HEK293 (cell line): ENCODE measurements at regions not wholly inside any gene's neighbourhood (a gene's known extent, or its start where the extent isn't known, plus 50 kb on each side); places are given as distances from the start of the nearest gene placed in this dataset.

Experiments used
- CTCF ChIA-PET: fragments of 350-600 bp; formaldehyde crosslinking; extraction: SDS; loops from one replicate; lab custom pipeline; 2021; ENCODE audit warnings: antibody characterized with exemption; lab: Yijun Ruan, JAX
- POLR2A ChIA-PET: fragments of 300-600 bp; formaldehyde crosslinking; extraction: SDS; loops from one replicate; lab custom pipeline; 2020; ENCODE audit warnings: antibody characterized with exemption, inconsistent platforms; lab: Yijun Ruan, JAX
- H3K27ac ChIP-seq: fragments of 200-500 bp; sonication (Bioruptor generic); 2 replicates; pipeline ENCODE4 v1.5.1; 2014; ENCODE audit warnings: low read depth, low read length, control low read depth, inconsistent platforms; ENCODE audit errors: extremely low read depth
- H3K36me3 ChIP-seq, 2 experiments: fragments of 200-500 bp in 1 of 2; sonication (Bioruptor generic) in 1 of 2; 1 replicate in 1 of 2; 2 replicates in 1 of 2; pipeline ENCODE4 v1.5.1; 2014 to 2017; ENCODE audit warnings: inconsistent platforms in 2 of 2, low read length in 2 of 2; ENCODE audit not compliant: control insufficient read depth in 2 of 2, insufficient read depth in 1 of 2
- H3K4me1 ChIP-seq: fragments of 200-500 bp; sonication (Bioruptor generic); 2 replicates; pipeline ENCODE4 v1.5.1; 2014; ENCODE audit warnings: mild to moderate bottlenecking, low read length, inconsistent platforms; ENCODE audit not compliant: control insufficient read depth, insufficient read depth
- H3K4me3 ChIP-seq: 2 replicates; pipeline ENCODE4 v1.5.1; 2011; ENCODE audit warnings: low read depth, mild to moderate bottlenecking, control low read depth, low read length, moderate library complexity
- H3K9me3 ChIP-seq: fragments of 200-500 bp; sonication (Bioruptor generic); 2 replicates; pipeline ENCODE4 v1.5.1; 2014; ENCODE audit warnings: low read depth, low read length, inconsistent platforms; ENCODE audit not compliant: control insufficient read depth, insufficient read depth
- BCL11A ChIP-seq: fragments of 450-650 bp; formaldehyde crosslinking; IDR thresholded peaks from 2 replicates; pipeline ENCODE4 v1.5.1; 2016; ENCODE audit warnings: low read depth, missing biosample characterization, missing genetic modification characterization
- MEIS1 ChIP-seq: sonication (generic); formaldehyde crosslinking; IDR thresholded peaks from 2 replicates; pipeline ENCODE4 v1.8.1; 2022; ENCODE audit warnings: missing genetic modification reagents, mild to moderate bottlenecking, borderline replicate concordance
- ZBTB8A ChIP-seq: fragments of 450-650 bp; formaldehyde crosslinking; IDR thresholded peaks from 2 replicates; pipeline ENCODE4 v1.5.1; 2016; ENCODE audit warnings: missing biosample characterization, missing genetic modification characterization
- ZFP37 ChIP-seq: fragments of 450-650 bp; formaldehyde crosslinking; IDR thresholded peaks from 2 replicates; pipeline ENCODE4 v1.5.1; 2016; ENCODE audit warnings: missing biosample characterization, missing genetic modification characterization
- ZNF157 ChIP-seq: fragments of 450-650 bp; formaldehyde crosslinking; IDR thresholded peaks from 2 replicates; pipeline ENCODE4 v1.5.1; 2016; ENCODE audit warnings: missing biosample characterization, missing genetic modification characterization
- ZNF2 ChIP-seq: fragments of 450-650 bp; formaldehyde crosslinking; IDR thresholded peaks from 2 replicates; pipeline ENCODE4 v1.5.1; 2016; ENCODE audit warnings: missing biosample characterization, missing genetic modification characterization
- ZNF221 ChIP-seq: fragments of 450-650 bp; formaldehyde crosslinking; IDR thresholded peaks from 2 replicates; pipeline ENCODE4 v1.5.1; 2017; ENCODE audit warnings: missing biosample characterization, missing genetic modification characterization, borderline replicate concordance
- ZNF311 ChIP-seq: fragments of 450-650 bp; formaldehyde crosslinking; IDR thresholded peaks from 2 replicates; pipeline ENCODE4 v1.5.1; 2017; ENCODE audit warnings: missing biosample characterization, missing genetic modification characterization, borderline replicate concordance
- ZNF426 ChIP-seq: fragments of 450-650 bp; formaldehyde crosslinking; IDR thresholded peaks from 2 replicates; pipeline ENCODE4 v1.5.1; 2017; ENCODE audit warnings: missing biosample characterization, missing genetic modification characterization, mild to moderate bottlenecking, inconsistent platforms, moderate library complexity
- ZNF530 ChIP-seq: fragments of 450-650 bp; formaldehyde crosslinking; IDR thresholded peaks from 2 replicates; pipeline ENCODE4 v1.5.1; 2016; ENCODE audit warnings: low read depth, missing biosample characterization, missing genetic modification characterization
- ZNF561 ChIP-seq: fragments of 450-650 bp; IDR thresholded peaks from 2 replicates; pipeline ENCODE4 v1.5.1; 2018; ENCODE audit warnings: missing biosample characterization, missing genetic modification characterization, borderline replicate concordance
- ZNF660 ChIP-seq: fragments of 450-650 bp; IDR thresholded peaks from 2 replicates; pipeline ENCODE4 v1.5.1; 2018; ENCODE audit warnings: missing biosample characterization, mild to moderate bottlenecking, missing genetic modification characterization
- ZNF776 ChIP-seq: fragments of 450-650 bp; formaldehyde crosslinking; IDR thresholded peaks from 2 replicates; pipeline ENCODE4 v1.5.0; 2017; ENCODE audit warnings: missing biosample characterization, missing genetic modification characterization, borderline replicate concordance
- TF ChIP-seq, protein P1 (sequence below): fragments of 450-650 bp; formaldehyde crosslinking; IDR thresholded peaks from 2 replicates; pipeline ENCODE4 v1.5.1; 2016; ENCODE audit warnings: missing biosample characterization, missing genetic modification characterization, borderline replicate concordance
- TF ChIP-seq, protein P2 (sequence below): fragments of 450-650 bp; formaldehyde crosslinking; IDR thresholded peaks from 2 replicates; pipeline ENCODE4 v1.5.1; 2016; ENCODE audit warnings: missing biosample characterization, missing genetic modification characterization
- TF ChIP-seq, protein P3 (sequence below): fragments of 450-650 bp; formaldehyde crosslinking; IDR thresholded peaks from 2 replicates; pipeline ENCODE4 v1.5.1; 2016; ENCODE audit warnings: missing biosample characterization, missing genetic modification characterization
- TF ChIP-seq, protein P4 (sequence below): fragments of 450-650 bp; formaldehyde crosslinking; IDR thresholded peaks from 2 replicates; pipeline ENCODE4 v1.5.1; 2016; ENCODE audit warnings: missing biosample characterization, missing genetic modification characterization
- TF ChIP-seq, protein P5 (sequence below): fragments of 450-650 bp; formaldehyde crosslinking; IDR thresholded peaks from 2 replicates; pipeline ENCODE4 v1.5.1; 2016; ENCODE audit warnings: missing biosample characterization, missing genetic modification characterization

DNA sequence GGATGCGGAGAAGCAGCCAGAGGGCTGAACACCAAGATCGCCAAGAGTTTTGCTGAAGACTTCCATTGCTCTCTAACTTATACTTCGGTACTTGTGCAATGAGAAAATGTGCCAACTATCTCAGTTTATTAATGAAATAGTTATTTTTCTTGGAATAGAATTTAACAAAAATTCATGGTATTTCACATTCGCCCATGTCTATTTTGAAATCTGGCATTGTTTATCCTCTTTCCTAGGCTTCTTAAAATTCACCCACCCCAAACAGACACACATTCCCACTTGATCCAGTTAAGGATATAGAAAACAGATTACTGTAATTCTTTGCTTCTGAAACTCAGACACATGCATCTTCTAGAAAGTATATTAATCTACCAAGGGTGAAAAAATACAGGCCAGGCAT lies 56.3 kb upstream of the ADAMTS5 start (continued):
- TF ChIP-seq, protein P1, sequence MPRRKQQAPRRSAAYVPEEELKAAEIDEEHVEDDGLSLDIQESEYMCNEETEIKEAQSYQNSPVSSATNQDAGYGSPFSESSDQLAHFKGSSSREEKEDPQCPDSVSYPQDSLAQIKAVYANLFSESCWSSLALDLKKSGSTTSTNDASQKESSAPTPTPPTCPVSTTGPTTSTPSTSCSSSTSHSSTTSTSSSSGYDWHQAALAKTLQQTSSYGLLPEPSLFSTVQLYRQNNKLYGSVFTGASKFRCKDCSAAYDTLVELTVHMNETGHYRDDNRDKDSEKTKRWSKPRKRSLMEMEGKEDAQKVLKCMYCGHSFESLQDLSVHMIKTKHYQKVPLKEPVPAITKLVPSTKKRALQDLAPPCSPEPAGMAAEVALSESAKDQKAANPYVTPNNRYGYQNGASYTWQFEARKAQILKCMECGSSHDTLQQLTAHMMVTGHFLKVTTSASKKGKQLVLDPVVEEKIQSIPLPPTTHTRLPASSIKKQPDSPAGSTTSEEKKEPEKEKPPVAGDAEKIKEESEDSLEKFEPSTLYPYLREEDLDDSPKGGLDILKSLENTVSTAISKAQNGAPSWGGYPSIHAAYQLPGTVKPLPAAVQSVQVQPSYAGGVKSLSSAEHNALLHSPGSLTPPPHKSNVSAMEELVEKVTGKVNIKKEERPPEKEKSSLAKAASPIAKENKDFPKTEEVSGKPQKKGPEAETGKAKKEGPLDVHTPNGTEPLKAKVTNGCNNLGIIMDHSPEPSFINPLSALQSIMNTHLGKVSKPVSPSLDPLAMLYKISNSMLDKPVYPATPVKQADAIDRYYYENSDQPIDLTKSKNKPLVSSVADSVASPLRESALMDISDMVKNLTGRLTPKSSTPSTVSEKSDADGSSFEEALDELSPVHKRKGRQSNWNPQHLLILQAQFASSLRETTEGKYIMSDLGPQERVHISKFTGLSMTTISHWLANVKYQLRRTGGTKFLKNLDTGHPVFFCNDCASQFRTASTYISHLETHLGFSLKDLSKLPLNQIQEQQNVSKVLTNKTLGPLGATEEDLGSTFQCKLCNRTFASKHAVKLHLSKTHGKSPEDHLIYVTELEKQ (tag by site-specific recombination), result no peak

DNA sequence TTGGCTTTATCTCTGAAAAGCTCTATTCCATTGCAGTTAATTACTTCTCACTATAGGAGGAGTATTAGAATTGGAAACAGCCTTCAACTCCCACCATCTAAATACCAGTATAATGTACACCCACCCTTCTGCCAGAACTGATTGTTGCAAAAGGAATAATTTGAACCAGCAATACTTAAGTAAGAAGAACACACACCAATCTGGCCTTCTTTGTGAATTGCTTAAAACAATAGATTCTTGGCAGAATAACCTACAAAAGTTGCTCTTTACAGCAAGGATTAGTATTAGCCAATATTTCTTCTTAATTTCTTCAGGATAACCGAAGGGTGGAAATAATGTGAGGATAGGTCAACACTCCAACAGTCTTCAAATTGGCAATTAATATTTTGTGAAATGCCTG lies 54.9 kb upstream of the ADAMTS5 start:
- Histone ChIP-seq H3K4me3 (no peak overlapping the region), H3K4me1 (no peaks in the 10 kb centered on the region), H3K9me3 (no peaks in the 10 kb centered on the region), H3K27ac (no peak overlapping the region), H3K36me3 (no peaks in the 10 kb centered on the region)
- ChIA-PET POLR2A (no interaction called here), CTCF (no interaction called here)
- no peak for TF ChIP-seq MEIS1 (CRISPR knock-in tag)
- no peak for TF ChIP-seq ZNF561 (tag by site-specific recombination)
- TF ChIP-seq ZNF776, result no peak
- no peak for TF ChIP-seq ZNF426 (tag by site-specific recombination)
- no peak for TF ChIP-seq ZBTB8A (tag by site-specific recombination)
- TF ChIP-seq, protein P2, sequence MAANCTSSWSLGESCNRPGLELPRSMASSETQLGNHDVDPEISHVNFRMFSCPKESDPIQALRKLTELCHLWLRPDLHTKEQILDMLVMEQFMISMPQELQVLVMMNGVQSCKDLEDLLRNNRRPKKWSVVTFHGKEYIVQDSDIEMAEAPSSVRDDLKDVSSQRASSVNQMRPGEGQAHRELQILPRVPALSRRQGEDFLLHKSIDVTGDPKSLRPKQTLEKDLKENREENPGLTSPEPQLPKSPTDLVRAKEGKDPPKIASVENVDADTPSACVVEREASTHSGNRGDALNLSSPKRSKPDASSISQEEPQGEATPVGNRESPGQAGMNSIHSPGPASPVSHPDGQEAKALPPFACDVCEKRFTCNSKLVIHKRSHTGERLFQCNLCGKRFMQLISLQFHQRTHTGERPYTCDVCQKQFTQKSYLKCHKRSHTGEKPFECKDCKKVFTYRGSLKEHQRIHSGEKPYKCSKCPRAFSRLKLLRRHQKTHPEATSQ (tag by site-specific recombination), result no peak
- TF ChIP-seq, protein P3, sequence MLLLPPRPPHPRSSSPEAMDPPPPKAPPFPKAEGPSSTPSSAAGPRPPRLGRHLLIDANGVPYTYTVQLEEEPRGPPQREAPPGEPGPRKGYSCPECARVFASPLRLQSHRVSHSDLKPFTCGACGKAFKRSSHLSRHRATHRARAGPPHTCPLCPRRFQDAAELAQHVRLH (tag by site-specific recombination), result no peak
- TF ChIP-seq ZNF660 (tag by site-specific recombination), result no peak

DNA sequence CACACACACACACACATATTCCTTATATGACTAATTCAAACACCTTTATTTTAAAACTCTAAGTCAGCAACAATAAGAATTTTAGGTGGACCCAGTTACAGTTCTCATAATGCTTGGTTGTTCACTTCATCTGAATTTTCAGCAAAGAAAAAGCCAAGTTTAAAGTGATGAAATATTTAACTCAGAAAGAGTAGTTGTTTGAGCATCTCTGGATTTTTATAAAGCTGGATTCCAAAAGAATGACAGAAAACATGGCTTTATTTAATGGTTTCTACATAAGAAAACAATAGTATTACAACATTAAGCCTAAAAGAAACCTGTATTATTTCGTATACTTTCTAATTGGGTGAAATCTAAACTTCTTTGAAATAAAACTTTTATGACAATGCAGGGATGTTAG lies 54.2 kb upstream of the ADAMTS5 start:
- Histone ChIP-seq H3K4me1 (no peaks in the 10 kb centered on the region), H3K27ac (no peak overlapping the region), H3K9me3 (no peaks in the 10 kb centered on the region), H3K4me3 (no peak overlapping the region), H3K36me3 (no peaks in the 10 kb centered on the region)
- TF ChIP-seq ZNF157 (tag by site-specific recombination) (no peak), ZNF2 (tag by site-specific recombination) (no peak), ZNF311 (no peak), ZNF530 (no peak), ZFP37 (tag by site-specific recombination) (no peak), BCL11A (tag by site-specific recombination) (no peak), ZNF221 (no peak), MEIS1 (CRISPR knock-in tag) (no peak)
- TF ChIP-seq, protein P4, sequence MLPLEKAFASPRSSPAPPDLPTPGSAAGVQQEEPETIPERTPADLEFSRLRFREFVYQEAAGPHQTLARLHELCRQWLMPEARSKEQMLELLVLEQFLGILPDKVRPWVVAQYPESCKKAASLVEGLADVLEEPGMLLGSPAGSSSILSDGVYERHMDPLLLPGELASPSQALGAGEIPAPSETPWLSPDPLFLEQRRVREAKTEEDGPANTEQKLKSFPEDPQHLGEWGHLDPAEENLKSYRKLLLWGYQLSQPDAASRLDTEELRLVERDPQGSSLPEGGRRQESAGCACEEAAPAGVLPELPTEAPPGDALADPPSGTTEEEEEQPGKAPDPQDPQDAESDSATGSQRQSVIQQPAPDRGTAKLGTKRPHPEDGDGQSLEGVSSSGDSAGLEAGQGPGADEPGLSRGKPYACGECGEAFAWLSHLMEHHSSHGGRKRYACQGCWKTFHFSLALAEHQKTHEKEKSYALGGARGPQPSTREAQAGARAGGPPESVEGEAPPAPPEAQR, result no peak
- TF ChIP-seq, protein P5, sequence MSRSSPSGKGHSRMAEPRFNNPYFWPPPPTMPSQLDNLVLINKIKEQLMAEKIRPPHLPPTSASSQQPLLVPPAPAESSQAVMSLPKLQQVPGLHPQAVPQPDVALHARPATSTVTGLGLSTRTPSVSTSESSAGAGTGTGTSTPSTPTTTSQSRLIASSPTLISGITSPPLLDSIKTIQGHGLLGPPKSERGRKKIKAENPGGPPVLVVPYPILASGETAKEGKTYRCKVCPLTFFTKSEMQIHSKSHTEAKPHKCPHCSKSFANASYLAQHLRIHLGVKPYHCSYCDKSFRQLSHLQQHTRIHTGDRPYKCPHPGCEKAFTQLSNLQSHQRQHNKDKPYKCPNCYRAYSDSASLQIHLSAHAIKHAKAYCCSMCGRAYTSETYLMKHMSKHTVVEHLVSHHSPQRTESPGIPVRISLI, result no peak
- CTCF ChIA-PET, result no interaction called here
- POLR2A ChIA-PET, result no interaction called here
